ENCODE measurements at regions not wholly inside any gene's neighbourhood (a gene's known extent, or its start where the extent isn't known, plus 50 kb on each side); places are given as distances from the start of the nearest gene placed in this dataset.
"Not testable (repeated sequence)": the region's sequence is repeated elsewhere in the genome, so short reads cannot be mapped to it uniquely, and the experiment has no call there.

- DNase-seq: no peak
Observed at GRCh38 chr4:13990596-13991589, 363.4 kb upstream of the BOD1L1 start.

GRCh38 chr4:13992041-13992440 lies 364.5 kb upstream of the BOD1L1 start:
- no peak for DNase-seq

- no peak for DNase-seq
Observed at GRCh38 chr4:13992975-13993520, 365.5 kb upstream of the BOD1L1 start.

GRCh38 chr4:13994016-13994415 lies 366.5 kb upstream of the BOD1L1 start:
- DNase-seq: no peak

GRCh38 chr4:13998850-13999445 lies 371.4 kb upstream of the BOD1L1 start:
- no peak for DNase-seq

- no peak for DNase-seq
Observed at GRCh38 chr4:14000091-14000814, 372.7 kb upstream of the BOD1L1 start.

GRCh38 chr4:14002331-14002730 lies 374.8 kb upstream of the BOD1L1 start:
- DNase-seq: not testable (repeated sequence)

- DNase-seq: no peak
Observed at GRCh38 chr4:14008494-14008893, 381.0 kb upstream of the BOD1L1 start.

- no peak for DNase-seq
Observed at GRCh38 chr4:14018191-14018853, 390.8 kb upstream of the BOD1L1 start.

GRCh38 chr4:14022456-14022855 lies 394.9 kb upstream of the BOD1L1 start:
- DNase-seq: no peak

- DNase-seq: no peak
Observed at GRCh38 chr4:14023036-14023435, 395.5 kb upstream of the BOD1L1 start.

- DNase-seq: no peak
Observed at GRCh38 chr4:14023896-14024295, 396.4 kb upstream of the BOD1L1 start.

GRCh38 chr4:14025111-14025510 lies 397.6 kb upstream of the BOD1L1 start:
- no peak for DNase-seq

- no peak for DNase-seq
Observed at GRCh38 chr4:14025891-14026290, 398.4 kb upstream of the BOD1L1 start.

- no peak for DNase-seq
Observed at GRCh38 chr4:14028862-14029261, 401.3 kb upstream of the BOD1L1 start.

- DNase-seq: no peak
Observed at GRCh38 chr4:14035076-14035475, 407.6 kb upstream of the BOD1L1 start.

GRCh38 chr4:14043203-14043602 lies 415.7 kb upstream of the BOD1L1 start:
- no peak for DNase-seq

- no peak for DNase-seq
Observed at GRCh38 chr4:14046642-14047041, 419.1 kb upstream of the BOD1L1 start.

- DNase-seq: no peak
Observed at GRCh38 chr4:14047840-14048239, 420.3 kb upstream of the BOD1L1 start.

GRCh38 chr4:14049946-14050345 lies 422.4 kb upstream of the BOD1L1 start:
- DNase-seq: no peak

GRCh38 chr4:14053291-14053690 lies 425.8 kb upstream of the BOD1L1 start:
- DNase-seq: no peak

- DNase-seq: no peak
Observed at GRCh38 chr4:14054391-14054790, 426.9 kb upstream of the BOD1L1 start.

- no peak for DNase-seq
Observed at GRCh38 chr4:14059006-14059405, 431.5 kb upstream of the BOD1L1 start.
